AG10803 (cell line): ENCODE measurements at regions not wholly inside any gene's neighbourhood (a gene's known extent, or its start where the extent isn't known, plus 50 kb on each side); places are given as distances from the start of the nearest gene placed in this dataset.

ENCODE experiments used
- DNase-seq: peaks from one replicate; pipeline ENCODE4 v3.0.0; 2010; ENCODE audit warnings: low read depth
- H3K4me3 ChIP-seq: 2 replicates; pipeline ENCODE4 v1.5.1; 2011; ENCODE audit warnings: mild to moderate bottlenecking, low read length, control low read depth
- CTCF ChIP-seq: conservative IDR thresholded peaks from 2 replicates; pipeline ENCODE4 v1.5.1; 2011; ENCODE audit warnings: mild to moderate bottlenecking, low read length, control low read depth, inconsistent platforms

- no peak overlapping the region for H3K4me3 ChIP-seq
- DNase-seq = no peak
- TF ChIP-seq CTCF = no peak
Observed at GRCh38 chr5:57626703-57627102, 144.1 kb upstream of the ACTBL2 start.

GRCh38 chr5:57621624-57622023 lies 139.0 kb upstream of the ACTBL2 start:
- no peak for TF ChIP-seq CTCF
- H3K4me3 ChIP-seq = no peak overlapping the region
- DNase-seq = no peak

- H3K4me3 ChIP-seq = no peak overlapping the region
- DNase-seq = no peak
- TF ChIP-seq CTCF = no peak
Observed at GRCh38 chr5:57618767-57619381, 136.3 kb upstream of the ACTBL2 start.

GRCh38 chr5:57613741-57614140 lies 131.1 kb upstream of the ACTBL2 start:
- DNase-seq = no peak
- H3K4me3 ChIP-seq = no peak overlapping the region
- TF ChIP-seq CTCF = no peak

- H3K4me3 ChIP-seq = no peak overlapping the region
- TF ChIP-seq CTCF = no peak
- no peak for DNase-seq
Observed at GRCh38 chr5:57611177-57611576, 128.6 kb upstream of the ACTBL2 start.

DNA sequence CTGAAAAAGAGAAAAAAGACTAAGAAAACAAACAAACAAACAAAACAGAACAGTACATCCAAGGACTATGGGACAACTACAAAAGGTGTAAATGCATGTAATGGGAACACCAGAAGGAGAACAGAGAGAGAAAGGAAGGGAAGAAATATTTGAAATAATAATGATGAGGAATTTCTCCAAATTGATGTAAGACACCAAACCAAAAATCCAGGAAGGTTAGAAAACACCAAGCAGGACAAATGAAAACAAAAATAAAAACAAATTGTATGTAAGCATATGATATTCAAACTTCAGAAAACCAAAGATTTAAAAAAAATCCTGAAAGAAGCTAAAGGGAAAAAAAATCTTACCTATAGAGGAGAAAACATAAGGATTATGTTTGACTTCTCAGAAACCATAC lies 125.9 kb upstream of the ACTBL2 start:
- no peak overlapping the region for H3K4me3 ChIP-seq
- DNase-seq = no peak
- TF ChIP-seq CTCF = no peak

GRCh38 chr5:57601996-57602395 lies 119.4 kb upstream of the ACTBL2 start:
- TF ChIP-seq CTCF = no peak
- H3K4me3 ChIP-seq = no peak overlapping the region
- DNase-seq = no peak
